ENCODE measurements at regions not wholly inside any gene's neighbourhood (a gene's known extent, or its start where the extent isn't known, plus 50 kb on each side); places are given as distances from the start of the nearest gene placed in this dataset.

GRCh38 chr9:78932849-78933627 lies 636.1 kb downstream of the PSAT1 start:
- no peaks in the 10 kb centered on the region for H3K9me3 ChIP-seq (ENCODE audit: control insufficient read depth, low read length)
- ATAC-seq (ENCODE audit: low FRiP score) = no peak
- no peaks in the 10 kb centered on the region for H3K27me3 ChIP-seq (ENCODE audit: control insufficient read depth in 1 of 2, insufficient read depth in 2 of 2, low read length in 1 of 2)
- WGBS, 2 donors = 71 to 73% methylated on average over 4 of the region's 4 CpGs
- intact Hi-C loops (cut with DNase I) = no loop called here
- H3K36me3 ChIP-seq (ENCODE audit: control insufficient read depth in 1 of 2, insufficient read depth in 2 of 2, low read length in 1 of 2) = no peaks in the 10 kb centered on the region
- H3K4me3 ChIP-seq (ENCODE audit: low read length in 2 of 2) = no peak overlapping the region
- DNase-seq = no peak
- H3K4me1 ChIP-seq (ENCODE audit: control insufficient read depth in 1 of 2, insufficient read depth in 2 of 2, low read length in 2 of 2) = no peaks in the 10 kb centered on the region
- H3K27ac ChIP-seq (ENCODE audit: low read depth in 1 of 2, low read length in 2 of 2) = no peak overlapping the region

- Histone ChIP-seq H3K27me3 (ENCODE audit: control insufficient read depth in 1 of 2, insufficient read depth in 2 of 2, low read length in 1 of 2) (no peaks in the 10 kb centered on the region), H3K27ac (ENCODE audit: low read depth in 1 of 2, low read length in 2 of 2) (no peak overlapping the region), H3K36me3 (ENCODE audit: control insufficient read depth in 1 of 2, insufficient read depth in 2 of 2, low read length in 1 of 2) (no peaks in the 10 kb centered on the region), H3K4me3 (ENCODE audit: low read length in 2 of 2) (no peak overlapping the region), H3K9me3 (ENCODE audit: control insufficient read depth, low read length) (peaks cover 1% of the 10 kb centered on the region), H3K4me1 (ENCODE audit: control insufficient read depth in 1 of 2, insufficient read depth in 2 of 2, low read length in 2 of 2) (no peaks in the 10 kb centered on the region)
- ATAC-seq (ENCODE audit: low FRiP score) (no peak), DNase-seq (no peak)
- 89% methylated on average over 1 of the region's 1 CpG for WGBS, 2 donors
- intact Hi-C loops (cut with DNase I) = no loop called here
These were observed 636.9 kb upstream of the TLE4 start for GRCh38 chr9:78934880-78935279.

- 70 to 85% methylated on average over 4 of the region's 4 CpGs for WGBS, 2 donors
- H3K4me1 ChIP-seq (ENCODE audit: control insufficient read depth in 1 of 2, insufficient read depth in 2 of 2, low read length in 2 of 2) = no peaks in the 10 kb centered on the region
- H3K27ac ChIP-seq (ENCODE audit: low read depth in 1 of 2, low read length in 2 of 2) = no peak overlapping the region
- H3K27me3 ChIP-seq (ENCODE audit: control insufficient read depth in 1 of 2, insufficient read depth in 2 of 2, low read length in 1 of 2) = no peaks in the 10 kb centered on the region
- no peak for DNase-seq
- intact Hi-C loops (cut with DNase I) = no loop called here
- peaks cover 1% of the 10 kb centered on the region for H3K9me3 ChIP-seq (ENCODE audit: control insufficient read depth, low read length)
- H3K4me3 ChIP-seq (ENCODE audit: low read length in 2 of 2) = no peak overlapping the region
- H3K36me3 ChIP-seq (ENCODE audit: control insufficient read depth in 1 of 2, insufficient read depth in 2 of 2, low read length in 1 of 2) = no peaks in the 10 kb centered on the region
- ATAC-seq (ENCODE audit: low FRiP score) = no peak
These were observed 632.9 kb upstream of the TLE4 start for GRCh38 chr9:78938821-78939220.

- H3K36me3 ChIP-seq (ENCODE audit: control insufficient read depth in 1 of 2, insufficient read depth in 2 of 2, low read length in 1 of 2) = no peaks in the 10 kb centered on the region
- DNase-seq (no peak), ATAC-seq (ENCODE audit: low FRiP score) (no peak)
- 65 to 66% methylated on average over 6 of the region's 6 CpGs for WGBS, 2 donors
- no peak overlapping the region for H3K4me3 ChIP-seq (ENCODE audit: low read length in 2 of 2)
- H3K27me3 ChIP-seq (ENCODE audit: control insufficient read depth in 1 of 2, insufficient read depth in 2 of 2, low read length in 1 of 2) = no peaks in the 10 kb centered on the region
- no peaks in the 10 kb centered on the region for H3K4me1 ChIP-seq (ENCODE audit: control insufficient read depth in 1 of 2, insufficient read depth in 2 of 2, low read length in 2 of 2)
- peaks cover 1% of the 10 kb centered on the region for H3K9me3 ChIP-seq (ENCODE audit: control insufficient read depth, low read length)
- intact Hi-C loops (cut with DNase I) = no loop called here
- no peak overlapping the region for H3K27ac ChIP-seq (ENCODE audit: low read depth in 1 of 2, low read length in 2 of 2)
These were observed 632.3 kb upstream of the TLE4 start for GRCh38 chr9:78939311-78940065.

- no peaks in the 10 kb centered on the region for H3K4me1 ChIP-seq (ENCODE audit: control insufficient read depth in 1 of 2, insufficient read depth in 2 of 2, low read length in 2 of 2)
- ATAC-seq (ENCODE audit: low FRiP score) = no peak
- H3K9me3 ChIP-seq (ENCODE audit: control insufficient read depth, low read length) = peaks cover 1% of the 10 kb centered on the region
- WGBS, 2 donors = 60 to 64% methylated on average over 4 of the region's 4 CpGs
- intact Hi-C loops (cut with DNase I) = no loop called here
- H3K27ac ChIP-seq (ENCODE audit: low read depth in 1 of 2, low read length in 2 of 2) = no peak overlapping the region
- no peaks in the 10 kb centered on the region for H3K27me3 ChIP-seq (ENCODE audit: control insufficient read depth in 1 of 2, insufficient read depth in 2 of 2, low read length in 1 of 2)
- no peaks in the 10 kb centered on the region for H3K36me3 ChIP-seq (ENCODE audit: control insufficient read depth in 1 of 2, insufficient read depth in 2 of 2, low read length in 1 of 2)
- no peak overlapping the region for H3K4me3 ChIP-seq (ENCODE audit: low read length in 2 of 2)
- no peak for DNase-seq
These were observed 631.5 kb upstream of the TLE4 start for GRCh38 chr9:78940121-78940855.

- no peaks in the 10 kb centered on the region for H3K27me3 ChIP-seq (ENCODE audit: control insufficient read depth in 1 of 2, insufficient read depth in 2 of 2, low read length in 1 of 2)
- H3K36me3 ChIP-seq (ENCODE audit: control insufficient read depth in 1 of 2, insufficient read depth in 2 of 2, low read length in 1 of 2) = no peaks in the 10 kb centered on the region
- intact Hi-C loops (cut with DNase I) = no loop called here
- DNase-seq (no peak), ATAC-seq (ENCODE audit: low FRiP score) (no peak)
- H3K9me3 ChIP-seq (ENCODE audit: control insufficient read depth, low read length) = peaks cover 4% of the 10 kb centered on the region
- H3K27ac ChIP-seq (ENCODE audit: low read depth in 1 of 2, low read length in 2 of 2) = no peak overlapping the region
- H3K4me3 ChIP-seq (ENCODE audit: low read length in 2 of 2) = no peak overlapping the region
- WGBS, 2 donors = 42 to 44% methylated on average over 2 of the region's 2 CpGs
- no peaks in the 10 kb centered on the region for H3K4me1 ChIP-seq (ENCODE audit: control insufficient read depth in 1 of 2, insufficient read depth in 2 of 2, low read length in 2 of 2)
These were observed 617.5 kb upstream of the TLE4 start for GRCh38 chr9:78954286-78954685.

- Histone ChIP-seq H3K36me3 (ENCODE audit: control insufficient read depth in 1 of 2, insufficient read depth in 2 of 2, low read length in 1 of 2) (no peaks in the 10 kb centered on the region), H3K27me3 (ENCODE audit: control insufficient read depth in 1 of 2, insufficient read depth in 2 of 2, low read length in 1 of 2) (no peaks in the 10 kb centered on the region), H3K9me3 (ENCODE audit: control insufficient read depth, low read length) (peaks cover 5% of the 10 kb centered on the region), H3K4me1 (ENCODE audit: control insufficient read depth in 1 of 2, insufficient read depth in 2 of 2, low read length in 2 of 2) (no peaks in the 10 kb centered on the region), H3K27ac (ENCODE audit: low read depth in 1 of 2, low read length in 2 of 2) (no peak overlapping the region), H3K4me3 (ENCODE audit: low read length in 2 of 2) (no peak overlapping the region)
- DNase-seq (no peak), ATAC-seq (ENCODE audit: low FRiP score) (no peak)
- 62 to 65% methylated on average over 2 of the region's 2 CpGs for WGBS, 2 donors
- intact Hi-C loops (cut with DNase I) = no loop called here
These were observed 612.9 kb upstream of the TLE4 start for GRCh38 chr9:78958892-78959291.

GRCh38 chr9:78962156-78962555 lies 609.6 kb upstream of the TLE4 start:
- Histone ChIP-seq H3K27ac (ENCODE audit: low read depth in 1 of 2, low read length in 2 of 2) (no peak overlapping the region), H3K4me1 (ENCODE audit: control insufficient read depth in 1 of 2, insufficient read depth in 2 of 2, low read length in 2 of 2) (no peaks in the 10 kb centered on the region), H3K36me3 (ENCODE audit: control insufficient read depth in 1 of 2, insufficient read depth in 2 of 2, low read length in 1 of 2) (no peaks in the 10 kb centered on the region), H3K4me3 (ENCODE audit: low read length in 2 of 2) (no peak overlapping the region), H3K9me3 (ENCODE audit: control insufficient read depth, low read length) (peaks cover 5% of the 10 kb centered on the region), H3K27me3 (ENCODE audit: control insufficient read depth in 1 of 2, insufficient read depth in 2 of 2, low read length in 1 of 2) (no peaks in the 10 kb centered on the region)
- ATAC-seq (ENCODE audit: low FRiP score) = no peak
- WGBS, 2 donors = 43 to 54% methylated on average over 2 of the region's 2 CpGs
- intact Hi-C loops (cut with DNase I) = no loop called here
- no peak for DNase-seq
